ENCODE measurements at regions not wholly inside any gene's neighbourhood (a gene's known extent, or its start where the extent isn't known, plus 50 kb on each side); places are given as distances from the start of the nearest gene placed in this dataset.

GRCh38 chr10:29063806-29064644 lies 224.8 kb upstream of the LYZL1 start:
- DNase-seq (ENCODE audit: low read depth, low spot score), result peak; percentile 52
- H3K36me3 ChIP-seq (ENCODE audit: insufficient read depth, low read length), result no peaks in the 10 kb centered on the region
- TF ChIP-seq FOXP2 (optimal IDR thresholded peaks at IDR 0.05; ENCODE audit: control extremely low read depth, extremely low read length, insufficient read depth), result no peak
- no peak for TF ChIP-seq POLR2AphosphoS5 (IDR thresholded peaks at IDR 0.05; ENCODE audit: borderline replicate concordance, low read depth, low read length)
- no peak for TF ChIP-seq EZH2 (IDR thresholded peaks at IDR 0.05)
- no peaks in the 10 kb centered on the region for H3K9me3 ChIP-seq (ENCODE audit: low read depth, low read length)
- peak overlapping the region; percentile 84 for H3K27ac ChIP-seq
- H3K9ac ChIP-seq (ENCODE audit: insufficient read length), result peak overlapping the region; percentile 51
- H3K4me3 ChIP-seq, result peak overlapping the region; percentile 70

GRCh38 chr10:29064680-29065079 lies 224.2 kb upstream of the LYZL1 start:
- no peaks in the 10 kb centered on the region for H3K36me3 ChIP-seq (ENCODE audit: insufficient read depth, low read length)
- peak overlapping the region; percentile 84 for H3K27ac ChIP-seq
- H3K9me3 ChIP-seq (ENCODE audit: low read depth, low read length), result no peaks in the 10 kb centered on the region
- peak overlapping the region; percentile 70 for H3K4me3 ChIP-seq
- no peak for TF ChIP-seq POLR2AphosphoS5 (IDR thresholded peaks at IDR 0.05; ENCODE audit: borderline replicate concordance, low read depth, low read length)
- TF ChIP-seq FOXP2 (optimal IDR thresholded peaks at IDR 0.05; ENCODE audit: control extremely low read depth, extremely low read length, insufficient read depth), result no peak
- no peak for TF ChIP-seq EZH2 (IDR thresholded peaks at IDR 0.05)
- H3K9ac ChIP-seq (ENCODE audit: insufficient read length), result peak overlapping the region; percentile 51
- peak; percentile 52 for DNase-seq (ENCODE audit: low read depth, low spot score)

DNA sequence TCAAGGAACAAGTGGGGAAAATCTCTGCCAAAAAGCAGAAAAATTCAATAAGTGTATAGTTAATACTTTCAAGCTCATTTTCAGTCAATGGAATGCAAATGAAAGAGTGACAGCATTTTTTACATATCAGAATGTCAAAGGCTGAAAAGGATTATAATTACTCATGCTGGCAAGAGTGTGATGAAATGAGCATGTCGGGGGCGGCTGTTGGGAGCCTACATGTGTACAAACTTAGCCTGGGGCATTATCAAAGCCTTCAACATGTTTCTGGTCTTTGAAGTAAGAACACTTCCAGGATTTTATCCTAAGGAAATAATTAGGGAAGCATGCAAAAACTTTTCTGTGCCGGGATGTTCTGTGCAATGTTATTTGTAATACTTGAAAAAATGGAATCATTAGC lies 221.7 kb upstream of the LYZL1 start:
- 0 out of 2 replicates have a peak overlapping the region, but pooled peaks have one; percentile 64 for H3K27ac ChIP-seq
- no peak for TF ChIP-seq FOXP2 (optimal IDR thresholded peaks at IDR 0.05; ENCODE audit: control extremely low read depth, extremely low read length, insufficient read depth)
- TF ChIP-seq POLR2AphosphoS5 (IDR thresholded peaks at IDR 0.05; ENCODE audit: borderline replicate concordance, low read depth, low read length), result no peak
- no peak for TF ChIP-seq EZH2 (IDR thresholded peaks at IDR 0.05)
- H3K4me3 ChIP-seq, result no peak overlapping the region
- no peak overlapping the region for H3K9ac ChIP-seq (ENCODE audit: insufficient read length)
- peak; percentile 60 for DNase-seq (ENCODE audit: low read depth, low spot score)
- no peaks in the 10 kb centered on the region for H3K9me3 ChIP-seq (ENCODE audit: low read depth, low read length)
- H3K36me3 ChIP-seq (ENCODE audit: insufficient read depth, low read length), result no peaks in the 10 kb centered on the region

DNA sequence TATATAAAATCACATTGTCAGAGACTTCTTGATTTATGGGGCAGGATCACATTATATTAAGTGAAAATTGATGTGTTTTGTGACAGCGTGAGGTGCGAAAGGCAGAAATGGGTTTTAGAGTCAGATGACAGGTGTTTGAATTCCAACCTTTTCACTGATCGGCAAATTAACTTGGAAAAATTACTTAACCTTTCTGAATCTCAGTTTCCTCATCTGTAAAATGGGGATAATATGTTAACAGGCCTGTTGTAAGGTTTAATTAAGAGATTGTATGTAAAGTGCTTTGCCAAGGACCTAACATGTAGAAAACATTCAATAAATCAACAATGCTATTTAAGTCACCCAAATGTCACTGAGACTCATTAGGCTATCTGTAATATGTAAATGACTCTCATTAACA lies 221.2 kb upstream of the LYZL1 start:
- Histone ChIP-seq H3K27ac (no peak overlapping the region), H3K9me3 (ENCODE audit: low read depth, low read length) (no peaks in the 10 kb centered on the region), H3K36me3 (ENCODE audit: insufficient read depth, low read length) (no peaks in the 10 kb centered on the region), H3K4me3 (no peak overlapping the region), H3K9ac (ENCODE audit: insufficient read length) (no peak overlapping the region)
- no peak for DNase-seq (ENCODE audit: low read depth, low spot score)
- TF ChIP-seq FOXP2 (optimal IDR thresholded peaks at IDR 0.05; ENCODE audit: control extremely low read depth, extremely low read length, insufficient read depth), result no peak
- TF ChIP-seq POLR2AphosphoS5 (IDR thresholded peaks at IDR 0.05; ENCODE audit: borderline replicate concordance, low read depth, low read length), result no peak
- TF ChIP-seq EZH2 (IDR thresholded peaks at IDR 0.05), result no peak

DNA sequence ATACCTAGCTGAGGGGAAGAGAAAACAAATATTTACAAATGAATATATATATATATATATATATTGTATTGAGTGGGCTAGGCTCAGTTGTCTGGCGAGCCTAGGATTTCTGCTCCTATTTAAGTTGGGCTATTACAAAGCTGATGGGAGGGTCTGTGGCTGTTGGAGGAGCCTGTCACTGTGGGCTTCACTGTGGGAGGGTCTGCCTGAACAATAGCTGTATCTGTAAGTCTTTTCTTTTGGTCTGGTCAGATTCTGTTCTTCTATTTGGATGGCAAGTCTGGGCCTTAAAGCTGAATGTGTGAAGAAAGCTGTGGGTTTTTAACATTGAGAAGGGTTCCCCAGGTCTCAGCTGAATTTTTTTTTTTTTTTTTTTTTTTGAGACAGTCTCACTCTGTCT lies 220.6 kb upstream of the LYZL1 start:
- DNase-seq (ENCODE audit: low read depth, low spot score), result no peak
- TF ChIP-seq EZH2 (IDR thresholded peaks at IDR 0.05) (no peak), POLR2AphosphoS5 (IDR thresholded peaks at IDR 0.05; ENCODE audit: borderline replicate concordance, low read depth, low read length) (no peak), FOXP2 (optimal IDR thresholded peaks at IDR 0.05; ENCODE audit: control extremely low read depth, extremely low read length, insufficient read depth) (no peak)
- Histone ChIP-seq H3K36me3 (ENCODE audit: insufficient read depth, low read length) (no peaks in the 10 kb centered on the region), H3K9ac (ENCODE audit: insufficient read length) (no peak overlapping the region), H3K27ac (no peak overlapping the region), H3K4me3 (no peak overlapping the region), H3K9me3 (ENCODE audit: low read depth, low read length) (no peaks in the 10 kb centered on the region)

- Histone ChIP-seq H3K4me3 (no peak overlapping the region), H3K27ac (no peak overlapping the region), H3K9ac (ENCODE audit: insufficient read length) (no peak overlapping the region), H3K36me3 (ENCODE audit: insufficient read depth, low read length) (no peaks in the 10 kb centered on the region), H3K9me3 (ENCODE audit: low read depth, low read length) (no peaks in the 10 kb centered on the region)
- no peak for DNase-seq (ENCODE audit: low read depth, low spot score)
- TF ChIP-seq FOXP2 (optimal IDR thresholded peaks at IDR 0.05; ENCODE audit: control extremely low read depth, extremely low read length, insufficient read depth), result no peak
- TF ChIP-seq EZH2 (IDR thresholded peaks at IDR 0.05), result no peak
- TF ChIP-seq POLR2AphosphoS5 (IDR thresholded peaks at IDR 0.05; ENCODE audit: borderline replicate concordance, low read depth, low read length), result no peak
Observed at GRCh38 chr10:29068966-29069365, 219.9 kb upstream of the LYZL1 start.

DNA sequence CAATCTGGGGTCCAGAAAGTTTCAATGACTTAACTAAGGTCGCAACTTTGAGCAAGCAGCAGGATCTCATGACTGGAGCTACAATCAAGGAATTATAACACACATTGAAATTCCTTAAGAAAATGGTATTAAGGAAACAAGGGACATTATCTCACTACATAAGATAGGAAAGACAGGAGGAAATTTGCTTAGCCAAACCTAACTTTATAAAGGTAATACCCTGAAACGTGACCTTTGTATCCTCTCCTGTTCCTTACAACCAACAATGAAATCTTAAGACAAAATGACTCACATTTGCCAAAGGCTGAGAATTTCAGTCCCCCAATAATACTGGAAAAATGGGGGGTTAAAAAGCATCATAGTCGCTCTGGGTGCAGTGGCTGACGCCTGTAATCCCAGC lies 218.9 kb upstream of the LYZL1 start:
- no peak overlapping the region for H3K27ac ChIP-seq
- no peaks in the 10 kb centered on the region for H3K9me3 ChIP-seq (ENCODE audit: low read depth, low read length)
- H3K36me3 ChIP-seq (ENCODE audit: insufficient read depth, low read length), result no peaks in the 10 kb centered on the region
- H3K4me3 ChIP-seq, result no peak overlapping the region
- H3K9ac ChIP-seq (ENCODE audit: insufficient read length), result no peak overlapping the region
- TF ChIP-seq FOXP2 (optimal IDR thresholded peaks at IDR 0.05; ENCODE audit: control extremely low read depth, extremely low read length, insufficient read depth), result no peak
- no peak for TF ChIP-seq EZH2 (IDR thresholded peaks at IDR 0.05)
- no peak for TF ChIP-seq POLR2AphosphoS5 (IDR thresholded peaks at IDR 0.05; ENCODE audit: borderline replicate concordance, low read depth, low read length)
- DNase-seq (ENCODE audit: low read depth, low spot score), result no peak

DNA sequence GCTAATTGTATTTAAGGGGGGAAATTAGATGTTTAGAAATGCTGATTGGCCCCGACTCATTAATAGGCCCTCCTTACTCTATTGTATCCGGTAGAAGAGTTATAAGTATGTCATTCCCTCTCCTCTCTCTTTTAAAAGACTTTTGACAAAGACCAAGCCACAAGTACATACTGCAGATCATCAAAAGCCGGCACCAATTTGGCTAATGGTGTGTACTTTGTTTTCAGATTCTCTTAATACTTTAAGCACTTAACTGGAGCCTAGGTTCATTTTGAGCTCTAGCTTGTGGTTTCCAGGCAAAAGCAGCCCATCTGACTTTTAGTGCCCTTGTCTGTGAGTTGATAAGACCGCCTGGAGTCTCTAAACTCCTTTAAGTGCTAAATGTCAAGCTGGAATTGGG lies 210.0 kb upstream of the LYZL1 start:
- Histone ChIP-seq H3K36me3 (ENCODE audit: insufficient read depth, low read length) (no peaks in the 10 kb centered on the region), H3K4me3 (no peak overlapping the region), H3K9ac (ENCODE audit: insufficient read length) (no peak overlapping the region), H3K27ac (no peak overlapping the region), H3K9me3 (ENCODE audit: low read depth, low read length) (no peaks in the 10 kb centered on the region)
- TF ChIP-seq EZH2 (IDR thresholded peaks at IDR 0.05), result no peak
- TF ChIP-seq POLR2AphosphoS5 (IDR thresholded peaks at IDR 0.05; ENCODE audit: borderline replicate concordance, low read depth, low read length), result no peak
- TF ChIP-seq FOXP2 (optimal IDR thresholded peaks at IDR 0.05; ENCODE audit: control extremely low read depth, extremely low read length, insufficient read depth), result no peak
- peak; percentile 14 for DNase-seq (ENCODE audit: low read depth, low spot score)
